ENCODE measurements at regions not wholly inside any gene's neighbourhood (a gene's known extent, or its start where the extent isn't known, plus 50 kb on each side); places are given as distances from the start of the nearest gene placed in this dataset.

- no peak for TF ChIP-seq CTCF (IDR thresholded peaks at IDR 0.05)
- TF ChIP-seq POLR2AphosphoS5 (IDR thresholded peaks at IDR 0.05): no peak
- no peak for TF ChIP-seq EP300 (IDR thresholded peaks at IDR 0.05)
- TF ChIP-seq POLR2A (IDR thresholded peaks at IDR 0.05): no peak
These were observed 76.2 kb upstream of the LARS2 start for GRCh38 chr3:45311953-45312801.

Data from suprapubic skin (tissue), 4 donors.